Right lobe of liver (tissue), 4 donors: ENCODE measurements at regions not wholly inside any gene's neighbourhood (a gene's known extent, or its start where the extent isn't known, plus 50 kb on each side); places are given as distances from the start of the nearest gene placed in this dataset.

Experiments used
- CTCF ChIP-seq, 4 donors: fragments of 200-600 bp in 3 of 4; fragments of 450-650 bp in 1 of 4; IDR thresholded peaks; one replicate each; pipeline versions ENCODE4 v1.5.1 to v1.8.0; 2016 to 2022; ENCODE audit warnings: antibody characterized with exemption in 4 of 4, mild to moderate bottlenecking in 2 of 4
- POLR2A ChIP-seq: fragments of 450-650 bp; IDR thresholded peaks from one replicate; pipeline ENCODE4 v1.6.1; 2017; ENCODE audit warnings: antibody characterized with exemption, mild to moderate bottlenecking
- donor health status: DM: no; HTN: no; CAD: no.
- donor health status: DM: no; HTN: no; CAD: no.
- donor health status: DM: no; HTN: yes; CAD: no.

GRCh38 chr17:77892031-77892430 lies 66.5 kb upstream of the TNRC6C start:
- TF ChIP-seq CTCF (IDR thresholded peaks at IDR 0.05) (no peak), POLR2A (no peak)
